HG03025 (cell line): ENCODE measurements at regions not wholly inside any gene's neighbourhood (a gene's known extent, or its start where the extent isn't known, plus 50 kb on each side); places are given as distances from the start of the nearest gene placed in this dataset.
"Not testable (repeated sequence)": the region's sequence is repeated elsewhere in the genome, so short reads cannot be mapped to it uniquely, and the experiment has no call there.

Experiments
- ATAC-seq: cut with Tn5 transposase; IDR thresholded peaks from one replicate; pipeline ENCODE4 v1.9.1; 2021; ENCODE audit warnings: mild to moderate bottlenecking, moderate library complexity; ENCODE audit not compliant: unreplicated experiment, low FRiP score

DNA sequence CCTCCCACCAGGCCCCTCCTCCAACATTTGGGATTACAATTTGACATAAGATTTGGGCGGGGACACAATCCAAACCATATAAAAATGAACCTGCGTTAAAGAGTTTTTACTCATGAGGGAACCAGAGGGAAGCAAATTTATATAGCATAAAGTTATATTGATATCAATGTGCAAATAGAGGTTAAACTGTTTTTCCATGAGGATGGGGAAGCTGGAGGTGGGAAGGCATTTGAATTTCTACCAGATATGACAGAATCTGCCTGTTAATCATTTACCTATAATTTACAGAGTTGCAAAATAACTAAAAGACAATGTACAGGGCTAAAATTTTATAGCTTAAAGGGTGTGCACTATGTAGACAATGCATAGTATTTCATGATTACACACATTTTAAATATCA, 322.0 kb upstream of the FKBP1C start:
- no peak for ATAC-seq

DNA sequence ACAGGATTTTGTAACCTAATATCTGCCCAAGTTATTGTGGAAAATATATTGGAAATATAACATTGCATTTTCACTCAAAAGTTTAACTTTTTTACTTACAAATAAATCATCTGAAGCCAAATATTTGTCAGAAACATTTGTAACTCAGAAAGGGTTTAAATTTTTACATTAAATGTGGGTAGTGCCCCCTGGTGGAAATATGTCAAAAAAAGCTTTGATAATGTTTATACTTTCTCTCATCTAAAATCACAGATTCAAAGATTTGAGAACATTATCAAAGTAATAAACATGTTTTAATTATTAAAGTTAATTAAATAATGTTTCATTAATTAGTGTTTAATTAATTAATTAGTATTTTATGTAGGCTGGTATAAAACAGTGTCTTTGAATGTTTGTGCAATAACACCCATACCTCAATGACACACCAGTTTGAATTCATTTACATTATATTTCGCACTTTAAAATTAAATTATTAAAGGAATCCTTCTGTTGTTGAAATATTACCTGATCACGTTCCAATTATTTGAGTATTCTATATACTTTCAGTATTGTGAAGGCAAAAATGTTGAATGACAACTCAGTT, 320.1 kb upstream of the FKBP1C start:
- ATAC-seq, result no peak

DNA sequence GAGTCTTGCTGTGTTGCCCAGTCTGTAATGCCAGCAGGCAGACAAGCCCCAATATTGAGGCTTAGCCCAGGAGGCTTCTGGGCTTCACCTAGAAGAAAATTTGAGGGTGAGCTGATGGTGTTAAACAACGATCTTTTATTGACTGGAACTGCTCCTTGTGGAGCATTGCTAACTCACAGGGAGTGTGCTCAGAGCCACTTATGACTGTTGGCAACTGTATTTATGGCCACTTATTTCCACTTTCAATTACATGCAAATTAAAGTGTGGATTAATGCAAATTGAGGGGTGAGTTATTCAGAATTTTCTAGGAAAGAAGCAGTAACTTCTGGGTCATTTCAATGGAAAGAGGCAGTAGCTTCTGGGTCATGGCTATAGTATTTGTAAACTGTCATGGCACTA, 317.2 kb upstream of the FKBP1C start:
- no peak for ATAC-seq

DNA sequence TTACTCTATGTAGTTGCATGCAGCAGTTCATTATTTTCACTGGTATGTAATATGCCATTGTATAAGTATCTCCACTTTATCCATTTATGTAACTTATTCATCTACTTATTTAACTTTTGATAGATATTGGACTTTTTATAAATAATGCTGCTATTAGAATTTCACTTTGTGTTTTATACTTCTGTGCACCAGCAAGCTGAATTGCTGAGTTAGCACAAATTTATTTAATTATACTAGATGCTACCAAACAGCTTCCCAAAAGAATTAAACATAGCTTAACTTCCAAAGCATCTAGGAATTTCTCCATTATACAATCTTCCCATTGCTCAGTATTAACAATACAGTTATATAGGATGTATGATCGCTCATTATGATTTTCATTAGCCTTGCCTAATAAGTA, 308.0 kb upstream of the FKBP1C start:
- ATAC-seq, result no peak

DNA sequence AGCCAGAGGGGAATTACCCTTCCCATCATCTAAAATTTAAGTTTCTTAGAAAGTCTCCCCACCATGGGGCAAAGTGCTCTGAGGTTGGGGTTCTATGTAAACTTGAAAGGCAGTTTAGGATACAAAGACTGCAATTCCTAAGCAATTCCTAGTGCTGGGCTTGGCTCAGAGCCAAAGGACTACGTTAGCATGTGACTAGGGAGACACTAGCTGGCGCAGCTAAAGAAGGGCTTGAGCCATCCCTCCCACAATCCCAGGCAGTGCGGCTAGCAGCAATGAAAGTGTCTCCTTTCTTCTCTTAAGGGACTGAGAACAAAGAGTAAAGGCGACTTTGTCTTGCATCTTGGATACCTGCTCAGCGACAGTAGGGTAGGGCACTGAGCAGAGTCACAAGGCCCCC, 306.6 kb upstream of the FKBP1C start:
- ATAC-seq, result no peak

DNA sequence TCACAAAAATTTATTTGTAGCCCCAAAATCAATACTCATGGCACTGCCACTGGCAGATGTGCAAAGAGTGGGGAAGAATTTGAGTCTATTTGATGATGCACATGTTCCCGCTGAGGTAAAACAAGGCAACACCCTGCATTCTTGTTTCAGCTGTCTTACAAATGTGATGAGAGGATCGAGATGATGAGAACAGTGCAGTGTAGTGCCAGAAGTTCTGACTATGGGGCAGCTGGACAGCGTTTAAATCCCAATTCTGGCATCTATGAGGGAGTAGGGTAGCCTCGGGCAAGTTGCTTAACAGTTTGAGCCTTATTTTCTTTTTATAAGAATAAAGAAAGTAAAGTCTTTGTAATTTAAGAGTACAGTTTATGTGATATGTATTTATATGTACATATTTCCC, 296.7 kb upstream of the FKBP1C start:
- no peak for ATAC-seq

DNA sequence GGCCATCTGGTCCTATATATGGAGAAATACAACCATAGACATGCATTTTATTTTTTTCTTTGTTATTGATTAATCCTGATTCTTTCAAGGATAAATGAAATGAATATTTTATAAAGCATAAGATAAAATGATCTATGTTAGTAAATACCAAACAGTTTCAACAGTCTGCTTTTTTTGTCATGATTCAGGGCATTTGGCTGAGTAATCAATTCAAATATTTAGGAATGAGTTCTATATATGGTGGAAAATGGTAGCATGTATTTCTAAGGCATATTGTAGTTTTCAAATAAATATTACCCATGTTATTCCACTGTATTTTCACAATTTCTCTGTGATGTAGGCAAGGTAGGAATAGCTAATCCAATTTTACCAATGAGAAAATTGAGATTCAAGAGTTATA, 287.5 kb upstream of the FKBP1C start:
- ATAC-seq, result no peak

DNA sequence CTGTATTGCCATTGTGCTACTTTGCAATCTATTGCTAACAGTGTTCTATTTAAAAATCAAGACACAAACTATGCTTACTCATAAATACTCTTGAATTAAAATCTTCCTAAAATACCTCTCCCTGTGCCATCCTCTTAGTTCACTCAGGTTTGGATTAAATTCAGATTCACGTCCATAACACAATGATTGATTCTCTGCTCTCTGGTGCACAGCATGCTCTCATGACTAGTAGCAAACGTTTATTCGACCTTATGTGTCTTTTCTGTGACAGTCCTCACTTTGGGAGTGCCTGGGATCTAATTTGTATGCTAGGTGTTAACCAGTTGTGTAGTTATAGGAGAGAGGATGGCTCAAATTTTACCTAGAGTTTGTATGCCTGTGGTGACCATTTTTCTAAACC, 270.4 kb upstream of the FKBP1C start:
- no peak for ATAC-seq

DNA sequence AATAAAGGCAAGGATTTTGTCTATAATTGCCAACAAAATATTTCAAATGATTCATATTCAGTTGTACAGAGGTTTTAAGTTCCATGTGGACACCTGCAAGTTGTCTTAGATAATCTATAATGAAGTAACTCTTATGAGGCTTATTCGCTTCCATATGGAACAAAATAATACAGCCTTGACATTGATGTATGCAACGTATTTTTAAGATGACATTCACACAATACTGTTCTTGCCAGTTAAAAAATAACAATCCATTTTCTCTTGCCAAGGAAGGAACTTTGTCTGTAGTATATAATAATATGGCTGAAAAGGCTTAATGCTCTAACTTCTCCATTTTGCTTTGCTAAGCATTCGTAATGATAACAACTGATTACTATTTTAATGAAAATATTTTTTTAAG, 269.3 kb upstream of the FKBP1C start:
- no peak for ATAC-seq

DNA sequence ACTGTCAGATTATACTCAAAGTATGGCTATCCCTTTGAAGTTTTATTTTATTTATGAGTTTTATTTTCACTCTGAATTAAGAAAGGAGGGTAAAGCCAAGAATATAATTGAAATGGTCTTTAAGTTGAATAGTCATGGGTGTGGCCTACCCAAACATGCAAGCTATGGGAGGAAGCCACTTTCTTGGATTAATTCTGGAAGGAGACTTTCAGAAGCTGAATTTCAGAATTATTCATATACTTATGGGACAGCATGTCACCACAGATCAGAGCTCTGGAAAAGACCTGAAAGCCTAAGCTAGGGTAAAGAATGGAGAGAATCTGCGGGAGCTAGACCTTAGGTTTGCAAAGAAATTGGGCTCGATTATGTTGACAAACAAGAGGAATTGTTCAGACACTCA, 242.4 kb upstream of the FKBP1C start:
- no peak for ATAC-seq

DNA sequence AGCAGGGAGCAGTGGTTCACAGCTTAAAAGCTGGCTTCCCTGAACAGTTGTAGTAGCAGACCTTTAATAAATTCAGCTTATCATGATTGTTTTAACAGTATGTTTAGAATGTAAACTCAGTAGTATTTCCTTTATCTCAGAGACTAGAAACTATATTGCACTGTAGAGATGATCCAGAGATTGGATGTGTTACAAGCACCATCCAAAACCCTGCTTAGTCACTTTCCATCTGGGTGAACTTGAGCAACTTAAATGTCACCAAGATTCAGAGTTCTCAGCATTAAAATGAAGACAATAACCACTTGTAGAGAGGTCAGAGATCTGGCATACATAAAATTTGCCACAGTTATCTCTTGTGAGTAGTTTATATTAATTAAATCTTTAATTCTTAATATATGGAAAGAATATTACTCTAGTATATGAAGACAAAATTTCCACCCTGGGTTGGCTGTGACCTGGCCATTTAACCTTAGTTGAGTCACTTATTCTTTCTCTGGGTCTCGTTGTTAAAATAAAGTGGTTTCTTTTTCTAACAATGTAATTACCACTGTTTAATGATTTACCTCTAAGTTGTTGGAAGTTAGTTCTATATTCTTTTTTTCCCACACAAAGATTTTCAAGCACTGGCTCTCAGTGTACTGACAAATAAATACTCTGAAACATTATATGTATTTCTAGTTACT, 239.2 kb upstream of the FKBP1C start:
- ATAC-seq, result no peak

DNA sequence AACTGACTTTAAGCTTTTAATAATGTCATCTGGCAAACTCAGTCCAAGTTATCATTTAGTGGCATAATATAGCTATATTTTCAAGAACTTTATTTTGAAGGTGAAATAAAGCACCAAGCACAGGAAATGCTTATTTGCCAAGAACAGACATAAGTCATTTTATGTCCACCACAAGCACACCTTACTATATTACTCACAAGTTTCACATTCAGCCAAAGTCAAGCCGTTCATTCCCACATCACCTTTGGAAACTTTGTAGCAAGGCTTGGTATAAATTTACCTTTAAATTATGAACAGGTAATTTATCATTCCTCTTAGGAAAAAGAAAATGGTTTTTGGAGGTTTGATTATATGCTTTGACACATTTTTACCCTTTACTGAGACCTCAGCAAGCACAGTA, 236.8 kb upstream of the FKBP1C start:
- no peak for ATAC-seq

DNA sequence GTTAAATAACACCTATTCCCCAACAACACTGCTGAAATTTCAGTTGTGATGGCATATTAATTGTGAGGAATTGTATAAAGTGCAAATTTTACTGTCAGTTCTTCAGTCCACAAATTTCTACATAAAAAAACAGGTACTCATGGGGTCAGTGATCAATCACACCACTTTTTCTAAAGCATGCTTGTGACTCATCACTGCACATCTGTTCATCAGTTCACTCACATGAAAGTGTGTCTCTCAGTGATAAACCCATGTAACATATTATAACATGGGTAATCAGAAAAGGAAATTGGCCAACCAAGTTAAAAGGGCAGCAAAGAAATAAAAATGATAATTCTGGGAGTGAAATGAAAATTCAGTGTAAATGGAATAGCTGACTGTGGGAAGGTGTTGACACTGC, 234.7 kb upstream of the FKBP1C start:
- no peak for ATAC-seq

DNA sequence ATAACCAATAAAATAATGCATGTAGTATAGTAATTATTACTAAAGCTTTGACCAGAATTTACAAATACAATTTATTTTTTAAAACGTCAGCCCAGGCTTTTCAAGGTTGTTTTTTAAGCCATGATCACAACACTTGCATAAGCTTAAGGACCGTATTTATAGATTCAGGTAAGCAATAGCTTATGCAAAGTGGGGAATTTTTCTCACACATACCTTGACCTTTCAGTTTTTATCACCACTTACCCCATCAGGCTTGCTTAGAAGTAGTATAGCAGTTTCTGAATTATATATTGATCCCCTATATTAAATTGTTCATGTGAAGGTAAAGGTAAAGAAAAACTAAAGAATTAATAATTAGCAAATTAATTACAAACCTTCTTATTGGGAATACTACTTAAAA, 232.3 kb upstream of the FKBP1C start:
- ATAC-seq, result no peak

DNA sequence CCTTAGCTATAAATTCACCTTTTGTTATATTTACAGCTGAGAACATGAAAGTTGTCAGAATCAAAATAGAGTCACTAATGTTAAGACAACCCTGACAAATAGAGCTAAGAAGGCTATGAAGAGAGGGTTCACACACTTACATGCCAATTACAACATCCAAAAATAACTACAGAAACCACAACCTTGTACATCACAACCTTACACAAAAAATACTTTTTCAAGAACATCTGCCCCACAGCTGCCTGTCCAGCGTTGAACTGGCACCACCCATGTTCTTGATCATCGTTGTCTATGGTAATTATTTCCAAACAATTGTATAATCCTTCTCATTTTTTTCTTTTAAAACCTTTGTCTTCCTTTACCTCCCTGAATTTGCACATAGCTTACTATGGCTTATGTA, 231.2 kb upstream of the FKBP1C start:
- ATAC-seq, result no peak

DNA sequence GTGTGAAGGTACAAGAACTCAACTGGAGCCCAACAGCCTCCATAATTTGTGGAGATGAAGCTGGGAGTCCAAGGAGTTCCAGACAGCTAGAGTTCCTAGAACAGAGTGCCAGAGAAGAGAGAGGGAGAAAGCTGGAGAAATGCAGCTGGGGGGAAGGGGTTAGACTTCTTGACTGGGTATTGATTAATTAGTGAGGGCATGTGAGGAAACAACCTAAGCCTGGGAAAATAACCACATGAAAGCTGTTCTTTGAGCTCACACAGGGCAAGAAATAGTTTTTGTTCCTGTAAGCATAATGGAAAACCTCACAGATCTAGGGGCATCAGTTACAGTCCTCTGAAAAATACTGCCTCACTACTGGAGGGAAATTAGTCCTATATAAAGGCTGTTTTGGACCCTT, 230.5 kb upstream of the FKBP1C start:
- ATAC-seq, result no peak

DNA sequence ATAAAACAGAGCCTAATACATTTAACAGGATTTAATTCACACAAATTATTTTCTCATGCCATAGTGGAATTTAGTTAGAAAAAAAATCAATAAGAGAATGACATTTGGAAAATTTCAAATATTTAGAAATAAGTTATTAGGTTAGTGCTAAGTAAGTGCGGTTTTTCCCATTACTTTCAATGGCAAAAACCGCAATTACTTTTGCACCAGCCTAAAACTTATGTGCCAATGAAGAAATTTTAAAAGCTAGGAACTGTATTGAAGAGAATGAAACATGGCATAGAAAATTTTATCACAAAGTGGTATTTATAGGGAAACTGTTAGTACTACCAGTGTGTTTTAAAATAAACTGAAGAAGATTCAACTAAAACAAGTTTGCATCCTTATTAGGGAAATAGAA, 228.3 kb upstream of the FKBP1C start:
- ATAC-seq, result no peak

DNA sequence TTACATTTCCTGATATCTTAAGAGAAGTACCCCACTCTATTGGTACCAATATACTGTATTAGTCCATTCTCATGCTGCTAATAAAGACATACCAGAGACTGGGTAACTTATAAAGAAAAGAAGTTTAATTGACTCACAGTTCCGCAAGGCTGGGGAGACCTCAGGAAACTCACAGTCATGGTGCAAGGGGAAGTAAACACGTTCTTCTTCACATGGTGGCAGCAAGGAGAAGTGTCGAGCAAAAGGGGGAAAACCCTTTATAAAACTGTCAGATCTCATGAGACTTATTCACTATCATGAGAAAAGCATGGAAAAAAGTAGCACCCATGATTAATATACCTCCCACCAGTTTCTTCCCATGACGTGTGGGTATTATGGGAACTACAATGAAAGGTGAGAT, 219.6 kb upstream of the FKBP1C start:
- not testable (repeated sequence) for ATAC-seq

DNA sequence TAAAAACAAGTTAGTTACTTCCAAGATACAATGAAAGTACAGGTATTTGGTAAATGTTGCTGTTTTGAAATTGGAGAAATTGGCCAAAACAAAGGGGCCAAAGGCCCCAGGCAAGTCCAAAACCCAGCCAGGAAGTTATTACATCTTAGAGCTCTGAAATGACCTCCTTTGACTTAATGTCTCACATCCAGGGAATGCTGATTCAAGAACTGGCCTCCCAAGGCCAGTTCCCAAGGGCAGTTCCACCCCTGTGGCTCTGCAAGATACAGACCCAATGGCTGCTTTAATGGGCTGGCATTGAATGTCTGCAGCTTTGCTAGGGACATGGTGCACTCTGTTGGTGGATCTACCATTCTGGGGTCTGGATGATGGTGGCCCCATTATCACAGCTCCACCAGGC, 217.3 kb upstream of the FKBP1C start:
- no peak for ATAC-seq

DNA sequence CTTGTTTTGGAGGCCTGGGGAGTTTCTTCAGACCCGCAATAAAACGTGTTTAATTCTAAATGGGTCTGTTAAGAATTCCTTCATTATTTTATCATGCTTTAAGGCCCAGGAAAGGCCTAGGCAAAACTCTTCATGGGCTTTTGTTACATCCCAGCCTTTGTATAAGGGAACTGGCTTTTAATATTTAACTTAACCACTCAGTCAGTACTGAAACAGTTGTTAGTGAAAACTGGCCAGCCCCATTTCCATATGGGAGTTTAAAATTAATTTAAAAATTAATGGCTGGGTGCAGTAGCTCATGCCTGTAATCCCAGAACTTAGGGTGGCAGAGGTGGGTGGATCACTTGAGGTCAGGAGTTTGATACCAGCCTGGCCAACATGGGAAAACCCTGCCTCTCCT, 213.2 kb upstream of the FKBP1C start:
- ATAC-seq, result no peak

DNA sequence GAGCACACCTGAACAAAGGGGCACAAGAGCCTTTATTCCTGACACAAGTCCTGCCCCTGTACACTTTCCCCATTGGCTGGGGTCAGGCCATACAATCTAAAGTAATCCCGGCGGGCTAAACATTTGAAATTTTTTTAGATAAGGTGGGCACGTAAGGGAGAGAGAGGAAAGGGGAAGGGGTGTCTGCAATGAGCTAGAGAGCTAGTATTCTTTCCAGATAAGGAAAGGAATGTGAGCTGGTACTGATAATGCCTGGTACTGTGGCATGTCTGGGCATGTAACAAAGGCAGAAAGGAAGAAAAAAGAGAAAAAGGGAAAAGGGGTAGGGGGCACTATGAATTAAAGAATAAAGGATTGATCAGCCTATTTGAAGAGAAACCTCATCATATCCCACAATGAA, 212.0 kb upstream of the FKBP1C start:
- not testable (repeated sequence) for ATAC-seq

DNA sequence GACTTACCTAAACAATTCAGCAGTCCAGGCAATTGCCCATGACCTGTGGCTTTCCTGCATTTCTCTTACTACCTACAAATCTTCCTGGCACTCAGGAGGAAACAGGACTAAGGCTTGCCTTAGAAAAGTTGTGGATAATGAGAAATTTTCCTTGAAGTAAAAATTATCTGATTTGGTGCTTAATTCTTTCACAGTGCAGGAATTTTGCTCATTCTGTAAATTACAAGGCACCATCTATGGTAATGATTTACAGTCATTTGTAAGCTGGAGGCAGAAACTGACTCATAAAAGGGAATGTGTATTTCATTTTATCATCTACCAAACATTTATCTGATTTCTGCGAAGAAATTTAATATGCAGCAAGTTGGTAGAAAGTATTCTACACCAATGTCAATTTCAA, 211.5 kb upstream of the FKBP1C start:
- no peak for ATAC-seq

DNA sequence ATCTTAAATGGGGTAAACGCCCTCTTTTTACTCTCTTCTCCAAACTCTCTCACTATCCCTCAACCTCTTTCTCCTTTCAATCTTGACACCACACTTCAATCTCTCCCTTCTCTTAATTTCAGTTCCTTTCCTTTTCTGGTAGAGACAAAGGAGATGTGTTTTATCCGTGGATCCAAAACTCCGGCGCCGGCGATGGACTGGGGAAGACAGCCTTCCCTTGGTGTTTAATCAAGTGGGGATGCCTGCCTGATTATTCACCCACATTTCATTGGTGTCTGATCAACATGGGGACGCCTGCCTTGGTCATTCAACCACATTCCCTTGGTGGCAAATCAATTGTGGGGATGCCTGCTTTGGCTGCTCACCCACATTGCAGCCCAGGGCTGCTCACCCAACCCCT, 205.3 kb upstream of the FKBP1C start:
- not testable (repeated sequence) for ATAC-seq
